GM12878 (cell line): ENCODE measurements at regions not wholly inside any gene's neighbourhood (a gene's known extent, or its start where the extent isn't known, plus 50 kb on each side); places are given as distances from the start of the nearest gene placed in this dataset.

Experiments
- ATAC-seq: fragments of 200-7000 bp; cut with Tn5 transposase; 3 replicates; pipeline ENCODE4 v1.9.1; 2020; ENCODE audit warnings: mild to moderate bottlenecking, moderate library complexity
- BruUV-seq: library from RNA; stranded (reverse); fragments of 400-500 nt; replicated peaks from 2 replicates; lab custom pipeline; 2021; lab: Mats Ljungman, UMichigan
- CTCF ChIA-PET: fragments of 300-600 bp; sonication (Branson Sonifier 250); formaldehyde crosslinking; extraction: SDS; loops from one replicate; lab custom pipeline; 2021; ENCODE audit warnings: inconsistent platforms; lab: Yijun Ruan, JAX
- POLR2A ChIA-PET: fragments of 350-600 bp; formaldehyde crosslinking; extraction: SDS; loops from one replicate; lab custom pipeline; 2021; ENCODE audit warnings: inconsistent platforms; lab: Charles Lee
- RAD21 ChIA-PET: fragments of 300-600 bp; sonication (Branson Sonifier 250); formaldehyde crosslinking; loops from one replicate; lab custom pipeline; 2023; ENCODE audit warnings: antibody characterized with exemption; ENCODE audit not compliant: unreplicated experiment; lab: Charles Lee
- SMC1A ChIA-PET: fragments of 300-600 bp; sonication (Branson Sonifier 250); formaldehyde crosslinking; loops from one replicate; lab custom pipeline; 2023; ENCODE audit not compliant: unreplicated experiment, uncharacterized antibody; lab: Charles Lee
- DNase-seq: peaks from one replicate; pipeline ENCODE4 v3.0.0-alpha.2; 2011; ENCODE audit warnings: low read depth, low spot score
- FAIRE-seq: peaks from 3 replicates; lab custom pipeline; 2011; peaks lifted over from hg19 to GRCh38; lab: Jason Lieb, UNC
- H2AFZ ChIP-seq: 2 replicates; pipeline ENCODE4 v1.6.0; 2011; ENCODE audit warnings: low read depth, low read length, control low read depth; ENCODE audit not compliant: control insufficient read depth
- H3K27ac ChIP-seq: 2 replicates; pipeline ENCODE4 v1.5.1; 2011; ENCODE audit warnings: control low read depth; ENCODE audit not compliant: control insufficient read depth, insufficient read depth
- H3K27me3 ChIP-seq, 2 experiments: replicated peaks in 1 of 2; 2 replicates each; pipeline versions ENCODE4 v1.6.0 to v1.6.1; 2011; ENCODE audit warnings: low read length in 1 of 2; ENCODE audit not compliant: control insufficient read depth in 2 of 2, insufficient read depth in 2 of 2
- H3K36me3 ChIP-seq, 2 experiments: 2 replicates each; pipeline ENCODE4 v1.5.1; 2011; ENCODE audit warnings: low read length in 1 of 2; ENCODE audit not compliant: control insufficient read depth in 2 of 2, insufficient read depth in 2 of 2
- H3K4me1 ChIP-seq: 2 replicates; pipeline ENCODE4 v1.6.1; 2011; ENCODE audit warnings: mild to moderate bottlenecking, low read length, moderate library complexity, mixed read lengths; ENCODE audit not compliant: control insufficient read depth, insufficient read depth
- H3K4me2 ChIP-seq: 2 replicates; pipeline ENCODE4 v1.6.0; 2011; ENCODE audit warnings: control low read depth; ENCODE audit not compliant: control insufficient read depth, insufficient read depth
- H3K4me3 ChIP-seq: fragments of 200-600 bp; sonication (generic); 2 replicates; pipeline ENCODE4 v1.5.1; 2016
- H3K79me2 ChIP-seq: 2 replicates; pipeline ENCODE4 v1.6.0; 2011; ENCODE audit warnings: low read length; ENCODE audit not compliant: control insufficient read depth, insufficient read depth
- H3K9ac ChIP-seq: 2 replicates; pipeline ENCODE4 v1.8.0; 2011; ENCODE audit warnings: low read length, control low read depth, mixed read lengths; ENCODE audit not compliant: control insufficient read depth, insufficient read depth
- H3K9me3 ChIP-seq: replicated peaks from 3 replicates; pipeline ENCODE4 v1.5.1; 2011; ENCODE audit warnings: mild to moderate bottlenecking, low read length; ENCODE audit not compliant: control insufficient read depth, insufficient read depth
- H4K20me1 ChIP-seq: 2 replicates; pipeline ENCODE4 v1.6.0; 2011; ENCODE audit not compliant: control insufficient read depth, insufficient read depth
- ATF2 ChIP-seq: IDR thresholded peaks from 2 replicates; pipeline ENCODE4 v1.6.1; 2012; ENCODE audit warnings: low read length, inconsistent platforms
- BRCA1 ChIP-seq: IDR thresholded peaks from 2 replicates; pipeline ENCODE4 v1.6.1; 2011; ENCODE audit warnings: low read depth, low read length, improper control_type of control experiment
- CBFB ChIP-seq: IDR thresholded peaks from 2 replicates; pipeline ENCODE4 v1.6.1; 2016; ENCODE audit warnings: antibody characterized with exemption, low read depth
- E2F4 ChIP-seq: IDR thresholded peaks from 2 replicates; pipeline ENCODE4 v1.6.1; 2012; ENCODE audit warnings: low read depth, low read length, improper control_type of control experiment
- EP300 ChIP-seq, 2 experiments: fragments of 150-350 bp in 1 of 2; IDR thresholded peaks; 2 replicates each; pipeline ENCODE4 v1.6.1; 2011 to 2012; ENCODE audit warnings: low read depth in 2 of 2, low read length in 2 of 2, borderline replicate concordance in 1 of 2, improper control_type of control experiment in 1 of 2, inconsistent platforms in 1 of 2; ENCODE audit not compliant: control insufficient read depth in 1 of 2
- ETV6 ChIP-seq, 2 experiments: fragments of 450-650 bp in 1 of 2; IDR thresholded peaks in 1 of 2; conservative IDR thresholded peaks in 1 of 2; 2 replicates each; pipeline ENCODE4 v1.6.1; 2014; ENCODE audit warnings: antibody characterized with exemption in 1 of 2, borderline replicate concordance in 1 of 2, low read depth in 1 of 2, mild to moderate bottlenecking in 1 of 2, moderate library complexity in 1 of 2
- EZH2 ChIP-seq: IDR thresholded peaks from 2 replicates; pipeline ENCODE4 v1.6.1; 2012; ENCODE audit warnings: low read depth, mild to moderate bottlenecking, control low read depth, inconsistent platforms, low read length, borderline replicate concordance; ENCODE audit not compliant: control insufficient read depth
- FOS ChIP-seq: IDR thresholded peaks from 3 replicates; pipeline ENCODE4 v1.6.1; 2011; ENCODE audit warnings: borderline replicate concordance; ENCODE audit not compliant: insufficient read length; ENCODE audit errors: extremely low read depth
- FOXK2 ChIP-seq: fragments of 450-650 bp; IDR thresholded peaks from 2 replicates; pipeline ENCODE4 v1.6.1; 2017; ENCODE audit warnings: mild to moderate bottlenecking, moderate library complexity
- FOXM1 ChIP-seq: IDR thresholded peaks from 2 replicates; pipeline ENCODE4 v1.6.1; 2012; ENCODE audit warnings: low read depth, mild to moderate bottlenecking, inconsistent platforms, low read length, moderate library complexity
- IKZF1 ChIP-seq: fragments of 450-650 bp; conservative IDR thresholded peaks from 2 replicates; pipeline ENCODE4 v1.6.1; 2017; ENCODE audit warnings: antibody characterized with exemption, mild to moderate bottlenecking
- NFXL1 ChIP-seq: fragments of 450-650 bp; IDR thresholded peaks from 2 replicates; pipeline ENCODE4 v1.6.1; 2017; ENCODE audit warnings: antibody characterized with exemption, mild to moderate bottlenecking, borderline replicate concordance
- POLR2AphosphoS2 ChIP-seq: IDR thresholded peaks from 2 replicates; pipeline ENCODE4 v1.6.1; 2011; ENCODE audit warnings: low read depth, mild to moderate bottlenecking, low read length, improper control_type of control experiment, moderate library complexity
- RCOR1 ChIP-seq: conservative IDR thresholded peaks from 2 replicates; pipeline ENCODE4 v1.6.1; 2012; ENCODE audit warnings: low read depth, low read length, improper control_type of control experiment
- RELB ChIP-seq: fragments of 450-650 bp; IDR thresholded peaks from 2 replicates; pipeline ENCODE4 v1.6.1; 2017; ENCODE audit warnings: low read depth, mild to moderate bottlenecking, moderate library complexity
- SMAD5 ChIP-seq: IDR thresholded peaks from 2 replicates; pipeline ENCODE4 v1.6.1; 2016; ENCODE audit warnings: antibody characterized with exemption, low read depth
- SREBF2 ChIP-seq: IDR thresholded peaks from 2 replicates; pipeline ENCODE4 v1.6.1; 2012; ENCODE audit warnings: mild to moderate bottlenecking, low read length
- ZBED1 ChIP-seq: IDR thresholded peaks from 2 replicates; pipeline ENCODE4 v1.6.1; 2016; ENCODE audit warnings: borderline replicate concordance
- ZNF217 ChIP-seq: fragments of 450-650 bp; IDR thresholded peaks from 2 replicates; pipeline ENCODE4 v1.6.1; 2017; ENCODE audit warnings: antibody characterized with exemption, mild to moderate bottlenecking
- ZSCAN29 ChIP-seq: fragments of 450-650 bp; IDR thresholded peaks from 2 replicates; pipeline ENCODE4 v1.6.1; 2017; ENCODE audit warnings: mild to moderate bottlenecking, moderate library complexity
- WGBS: methylation state at CpG from one replicate; pipeline ENCODE4 v1.1.6; 2016; ENCODE audit warnings: low lambda C conversion rate; ENCODE audit not compliant: insufficient replicate concordance, insufficient coverage; ENCODE audit errors: missing lambda C conversion rate; 5-methylcytosine and 5-hydroxymethylcytosine counted together
- in situ Hi-C: fragments of 300-500 bp; cut with MboI; formaldehyde crosslinking; loops from 9 replicates; pipeline ENCODE4 v1.14.3; 2018; ENCODE audit warnings: mixed read lengths
- intact Hi-C: fragments of 100-400 bp; cut with micrococcal nuclease; formaldehyde crosslinking; loops from one replicate; pipeline ENCODE4 v1.14.2; 2022; ENCODE audit not compliant: unreplicated experiment

- TF ChIP-seq FOS (no peak), ZSCAN29 (no peak), FOXK2 (no peak)
Observed at GRCh38 chr15:37372064-37372463, 271.7 kb upstream of the MEIS2 start (continued).

GRCh38 chr15:37375519-37375918 lies 275.2 kb upstream of the MEIS2 start:
- ChIA-PET RAD21 (no interaction called here), SMC1A (no interaction called here), CTCF (no interaction called here), POLR2A (no interaction called here)
- Histone ChIP-seq H3K36me3 (no peaks in the 10 kb centered on the region), H3K9ac (no peak overlapping the region), H3K79me2 (no peaks in the 10 kb centered on the region), H4K20me1 (no peaks in the 10 kb centered on the region), H3K27ac (no peak overlapping the region), H3K4me1 (no peaks in the 10 kb centered on the region), H3K27me3 (no peaks in the 10 kb centered on the region), H3K4me2 (no peak overlapping the region), H2AFZ (no peak overlapping the region), H3K4me3 (no peak overlapping the region), H3K9me3 (no peaks in the 10 kb centered on the region)
- intact Hi-C loops (no loop called here), in situ Hi-C loops (no loop called here)
- BruUV-seq, result no TSS peak
- ATAC-seq (no peak), FAIRE-seq (no peak), DNase-seq (no peak)
- 10% methylated on average over 3 of the region's 3 CpGs for WGBS
- TF ChIP-seq SREBF2 (no peak), SMAD5 (no peak), E2F4 (no peak), POLR2AphosphoS2 (no peak), FOXM1 (no peak), EP300 (IDR thresholded peaks at IDR 0.05; ENCODE audit: borderline replicate concordance in 1 of 2, control insufficient read depth in 1 of 2, low read depth in 2 of 2, low read length in 2 of 2) (no peak), EZH2 (no peak), RCOR1 (no peak), CBFB (no peak), NFXL1 (no peak), ATF2 (no peak), ETV6 (conservative IDR thresholded peaks at IDR 0.05 in 1 of 2, IDR thresholded peaks at IDR 0.05 in 1 of 2; ENCODE audit: borderline replicate concordance in 1 of 2, low read depth in 1 of 2) (no peak), BRCA1 (no peak), ZNF217 (no peak), RELB (no peak), ZBED1 (no peak), IKZF1 (no peak)
